ENCODE measurements at regions not wholly inside any gene's neighbourhood (a gene's known extent, or its start where the extent isn't known, plus 50 kb on each side); places are given as distances from the start of the nearest gene placed in this dataset.

- ATAC-seq = no peak
- H3K4me1 Mint-ChIP-seq (ENCODE audit: low read depth) = no peaks in the 10 kb centered on the region
- H3K36me3 Mint-ChIP-seq (ENCODE audit: low read depth) = no peaks in the 10 kb centered on the region
- H3K27ac Mint-ChIP-seq = no peak overlapping the region
- no peaks in the 10 kb centered on the region for H3K27me3 Mint-ChIP-seq (ENCODE audit: low read depth)
- no peak overlapping the region for H3K4me3 Mint-ChIP-seq
- DNase-seq = no peak
- H3K9me3 Mint-ChIP-seq (ENCODE audit: insufficient read depth) = no peaks in the 10 kb centered on the region
- ChIA-PET POLR2A (no interaction called here), CTCF (no interaction called here)
Measured at GRCh38 chr10:131016556-131016955, 295.0 kb downstream of the TCERG1L start.

DNA sequence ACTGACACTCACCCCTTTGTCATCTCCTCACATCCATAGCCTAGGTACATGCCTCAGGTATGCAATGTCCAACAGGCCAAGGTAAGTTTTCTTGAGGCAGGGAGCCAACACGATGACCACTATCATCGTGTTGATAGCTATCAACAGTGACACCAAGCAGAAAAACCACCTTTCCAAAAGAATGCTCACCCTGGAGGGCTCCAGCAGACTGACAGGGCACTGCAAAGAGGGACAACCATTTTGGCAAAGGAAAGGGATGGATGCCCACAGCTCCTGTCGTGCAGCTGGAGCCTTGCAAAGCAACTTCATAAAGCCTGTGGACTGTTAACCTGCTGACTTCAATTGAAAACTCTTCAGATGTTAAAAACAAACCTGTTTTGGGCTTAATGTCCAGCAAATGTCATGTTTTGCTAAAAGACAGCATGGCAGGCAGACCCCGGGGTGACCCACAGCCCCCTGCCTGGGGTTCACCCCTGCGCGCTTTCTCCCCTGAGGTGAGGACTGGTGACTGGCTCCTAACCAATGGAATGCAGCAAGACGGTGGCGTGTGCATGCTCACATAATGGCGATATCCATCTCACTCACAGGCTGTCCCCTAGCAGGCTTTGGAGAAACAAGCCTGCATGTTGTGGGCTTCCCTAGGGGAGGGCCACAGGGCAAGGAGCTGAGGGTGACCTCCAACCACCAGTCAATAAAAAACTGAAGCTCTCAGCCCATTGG is 293.8 kb downstream of the TCERG1L start:
- Mint-ChIP-seq H3K4me1 (ENCODE audit: low read depth) (no peaks in the 10 kb centered on the region), H3K27ac (no peak overlapping the region), H3K9me3 (ENCODE audit: insufficient read depth) (no peaks in the 10 kb centered on the region), H3K27me3 (ENCODE audit: low read depth) (no peaks in the 10 kb centered on the region), H3K36me3 (ENCODE audit: low read depth) (no peaks in the 10 kb centered on the region), H3K4me3 (no peak overlapping the region)
- ChIA-PET POLR2A (no interaction called here), CTCF (no interaction called here)
- DNase-seq (no peak), ATAC-seq (no peak)

DNA sequence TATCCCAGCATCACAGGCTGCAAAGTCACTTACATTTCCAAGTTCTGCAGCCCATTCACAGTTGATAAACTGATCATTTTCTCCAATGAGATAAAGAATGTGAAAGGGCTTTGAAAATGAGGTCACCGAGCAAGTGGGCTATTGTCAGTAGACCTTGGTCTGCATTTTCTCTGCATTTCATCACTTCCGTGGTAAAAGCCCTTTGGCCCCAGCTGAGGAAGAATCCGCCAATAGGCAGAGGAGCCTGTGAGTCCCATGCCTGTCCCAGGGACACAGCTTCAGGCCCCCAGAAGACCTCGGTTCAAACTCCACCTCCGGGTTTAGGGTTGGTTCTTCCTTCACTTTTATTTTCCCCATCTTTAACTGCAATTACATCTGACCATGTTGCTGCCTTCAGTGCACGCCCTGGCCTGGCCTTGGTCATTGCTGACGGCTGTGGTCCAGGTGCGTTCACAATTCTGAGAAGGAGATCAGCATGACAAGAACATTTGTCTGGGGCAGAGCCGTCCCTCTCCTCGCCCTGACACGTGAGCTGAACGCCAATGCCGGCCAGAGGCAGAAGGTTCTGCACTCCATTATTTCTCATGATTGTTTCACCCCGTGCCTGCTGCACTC is 292.5 kb downstream of the TCERG1L start:
- Mint-ChIP-seq H3K27me3 (ENCODE audit: low read depth) (no peaks in the 10 kb centered on the region), H3K4me3 (no peak overlapping the region), H3K36me3 (ENCODE audit: low read depth) (no peaks in the 10 kb centered on the region), H3K9me3 (ENCODE audit: insufficient read depth) (no peaks in the 10 kb centered on the region), H3K4me1 (ENCODE audit: low read depth) (no peaks in the 10 kb centered on the region), H3K27ac (no peak overlapping the region)
- CTCF ChIA-PET = no interaction called here
- ATAC-seq (no peak), DNase-seq (no peak)
- POLR2A ChIA-PET = no interaction called here

DNA sequence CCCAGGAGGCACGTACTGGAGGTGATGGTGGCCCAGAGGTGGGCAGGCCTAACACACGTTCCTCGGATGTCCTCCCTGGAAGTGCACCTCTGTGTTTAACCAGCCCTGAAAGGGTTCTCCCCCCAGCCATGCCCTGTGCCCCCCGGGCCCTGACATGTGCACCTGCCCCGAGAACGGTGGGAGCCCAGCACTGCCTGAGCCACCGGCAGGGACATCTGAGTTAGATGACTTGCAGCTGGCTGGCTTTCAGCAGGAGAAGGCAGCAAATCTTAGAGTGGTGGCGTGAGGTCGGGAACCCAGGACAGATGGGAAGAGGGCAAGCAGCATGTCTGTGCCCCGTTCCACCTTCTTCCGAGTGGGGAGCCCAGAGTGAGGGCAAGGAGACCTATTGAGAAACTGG is 291.8 kb downstream of the TCERG1L start:
- Mint-ChIP-seq H3K27me3 (ENCODE audit: low read depth) (no peaks in the 10 kb centered on the region), H3K4me1 (ENCODE audit: low read depth) (no peaks in the 10 kb centered on the region), H3K4me3 (no peak overlapping the region), H3K9me3 (ENCODE audit: insufficient read depth) (no peaks in the 10 kb centered on the region), H3K27ac (no peak overlapping the region), H3K36me3 (ENCODE audit: low read depth) (no peaks in the 10 kb centered on the region)
- no peak for DNase-seq
- POLR2A ChIA-PET = no interaction called here
- CTCF ChIA-PET = no interaction called here
- ATAC-seq = no peak

DNA sequence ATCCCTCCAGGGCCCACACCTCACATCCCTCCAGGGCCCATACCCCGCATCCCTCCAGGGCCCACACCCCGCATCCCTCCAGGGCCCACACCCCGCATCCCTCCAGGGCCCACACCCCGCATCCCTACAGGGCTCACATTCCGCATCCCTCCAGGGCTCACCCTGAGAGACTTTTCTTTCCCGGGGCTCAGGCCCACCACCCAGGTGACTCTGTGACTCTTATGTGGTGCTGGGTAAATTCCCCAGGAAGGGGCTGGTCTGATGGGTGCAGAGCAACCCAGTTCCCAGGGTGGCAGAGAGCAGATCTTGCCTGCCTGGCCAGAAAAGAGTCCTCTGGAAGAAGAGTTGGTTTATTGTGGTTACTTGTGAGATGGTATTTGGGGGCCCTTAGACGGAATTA is 290.7 kb downstream of the TCERG1L start:
- CTCF ChIA-PET = no interaction called here
- Mint-ChIP-seq H3K27ac (no peak overlapping the region), H3K36me3 (ENCODE audit: low read depth) (no peaks in the 10 kb centered on the region), H3K4me1 (ENCODE audit: low read depth) (no peaks in the 10 kb centered on the region), H3K9me3 (ENCODE audit: insufficient read depth) (no peaks in the 10 kb centered on the region), H3K27me3 (ENCODE audit: low read depth) (no peaks in the 10 kb centered on the region), H3K4me3 (no peak overlapping the region)
- POLR2A ChIA-PET = no interaction called here
- DNase-seq (no peak), ATAC-seq (no peak)

GRCh38 chr10:131021246-131021895 is 290.1 kb downstream of the TCERG1L start:
- H3K4me1 Mint-ChIP-seq (ENCODE audit: low read depth) = no peaks in the 10 kb centered on the region
- ATAC-seq = no peak
- CTCF ChIA-PET = no interaction called here

DNA sequence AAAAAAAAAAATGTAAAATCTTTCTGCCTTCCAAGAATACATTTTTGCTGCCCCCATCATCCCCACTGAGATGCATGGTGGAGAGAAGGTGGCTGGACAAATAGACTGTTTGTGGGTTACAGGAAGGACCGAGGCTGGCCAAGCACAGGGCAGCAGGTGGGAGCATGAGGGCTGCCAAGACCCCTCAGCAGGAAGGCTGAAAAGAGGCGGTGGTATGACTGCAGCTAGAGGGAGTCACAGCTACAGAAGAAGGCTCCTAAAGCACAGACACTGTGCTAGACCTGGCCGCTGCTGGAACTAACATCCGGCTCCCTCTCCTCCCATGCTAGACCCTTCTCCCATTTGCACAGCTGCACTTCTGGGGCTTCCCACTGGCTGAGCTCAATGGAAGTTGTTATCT is 289.6 kb downstream of the TCERG1L start:
- ChIA-PET CTCF (no interaction called here), POLR2A (no interaction called here)
- Mint-ChIP-seq H3K9me3 (ENCODE audit: insufficient read depth) (no peaks in the 10 kb centered on the region), H3K36me3 (ENCODE audit: low read depth) (no peaks in the 10 kb centered on the region), H3K4me1 (ENCODE audit: low read depth) (no peaks in the 10 kb centered on the region), H3K4me3 (no peak overlapping the region), H3K27me3 (ENCODE audit: low read depth) (no peaks in the 10 kb centered on the region), H3K27ac (no peak overlapping the region)
- DNase-seq = no peak
- no peak for ATAC-seq

More at GRCh38 chr10:131021246-131021895, 290.1 kb downstream of the TCERG1L start:
- DNase-seq = no peak
- no peaks in the 10 kb centered on the region for H3K36me3 Mint-ChIP-seq (ENCODE audit: low read depth)
- no peaks in the 10 kb centered on the region for H3K9me3 Mint-ChIP-seq (ENCODE audit: insufficient read depth)
- no peak overlapping the region for H3K4me3 Mint-ChIP-seq
- no peak overlapping the region for H3K27ac Mint-ChIP-seq
- POLR2A ChIA-PET = no interaction called here
- H3K27me3 Mint-ChIP-seq (ENCODE audit: low read depth) = no peaks in the 10 kb centered on the region

DNA sequence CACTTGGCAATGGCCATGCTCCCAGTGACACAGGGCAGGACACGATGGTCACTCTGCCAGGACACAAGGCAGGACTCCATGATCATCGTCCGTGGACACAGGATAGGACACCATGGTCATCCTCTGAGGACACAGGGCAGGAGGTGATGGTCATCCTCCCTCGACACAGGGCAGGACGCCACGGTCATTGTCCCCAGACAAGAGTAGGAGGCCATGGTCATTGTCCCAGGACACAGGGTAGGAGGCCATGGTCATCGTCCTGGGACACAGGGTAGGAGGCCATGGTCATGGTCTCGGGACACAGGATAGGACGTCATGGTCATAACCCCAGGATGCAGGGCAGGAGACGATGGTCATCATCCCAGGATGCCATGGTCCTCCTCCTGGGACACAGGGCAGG is 289.2 kb downstream of the TCERG1L start:
- CTCF ChIA-PET = no interaction called here
- no peaks in the 10 kb centered on the region for H3K36me3 Mint-ChIP-seq (ENCODE audit: low read depth)

DNA sequence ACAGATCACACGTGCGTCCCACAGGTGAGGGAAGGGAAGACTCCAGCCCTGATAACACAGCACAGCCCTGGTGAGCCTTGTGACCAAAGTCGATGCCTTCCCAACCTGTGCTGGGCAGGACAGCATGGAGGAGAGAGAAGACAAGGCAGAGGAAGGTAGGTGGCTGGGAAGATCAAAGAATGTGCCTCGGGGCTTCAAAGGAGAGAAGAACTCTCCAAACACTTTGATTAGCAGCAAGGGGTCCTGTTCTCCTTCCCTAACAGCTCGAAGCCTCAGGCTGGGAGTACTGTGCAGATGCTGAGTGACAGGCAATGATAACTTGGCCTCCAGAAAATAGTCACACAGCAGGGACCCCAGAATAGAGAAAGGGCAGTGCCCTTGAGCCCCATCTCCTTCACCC is 288.5 kb downstream of the TCERG1L start:
- no peaks in the 10 kb centered on the region for H3K4me1 Mint-ChIP-seq (ENCODE audit: low read depth)
- no peak overlapping the region for H3K27ac Mint-ChIP-seq
- ChIA-PET POLR2A (no interaction called here), CTCF (no interaction called here)
- H3K9me3 Mint-ChIP-seq (ENCODE audit: insufficient read depth) = no peaks in the 10 kb centered on the region
- no peak overlapping the region for H3K4me3 Mint-ChIP-seq
- H3K27me3 Mint-ChIP-seq (ENCODE audit: low read depth) = no peaks in the 10 kb centered on the region
- no peaks in the 10 kb centered on the region for H3K36me3 Mint-ChIP-seq (ENCODE audit: low read depth)
- ATAC-seq (no peak), DNase-seq (no peak)

More for the DNA sequence above, 289.2 kb downstream of the TCERG1L start:
- no peaks in the 10 kb centered on the region for H3K4me1 Mint-ChIP-seq (ENCODE audit: low read depth)
- no peaks in the 10 kb centered on the region for H3K9me3 Mint-ChIP-seq (ENCODE audit: insufficient read depth)
- no peak overlapping the region for H3K4me3 Mint-ChIP-seq
- DNase-seq (no peak), ATAC-seq (no peak)
- no peak overlapping the region for H3K27ac Mint-ChIP-seq
- POLR2A ChIA-PET = no interaction called here
- H3K27me3 Mint-ChIP-seq (ENCODE audit: low read depth) = no peaks in the 10 kb centered on the region

DNA sequence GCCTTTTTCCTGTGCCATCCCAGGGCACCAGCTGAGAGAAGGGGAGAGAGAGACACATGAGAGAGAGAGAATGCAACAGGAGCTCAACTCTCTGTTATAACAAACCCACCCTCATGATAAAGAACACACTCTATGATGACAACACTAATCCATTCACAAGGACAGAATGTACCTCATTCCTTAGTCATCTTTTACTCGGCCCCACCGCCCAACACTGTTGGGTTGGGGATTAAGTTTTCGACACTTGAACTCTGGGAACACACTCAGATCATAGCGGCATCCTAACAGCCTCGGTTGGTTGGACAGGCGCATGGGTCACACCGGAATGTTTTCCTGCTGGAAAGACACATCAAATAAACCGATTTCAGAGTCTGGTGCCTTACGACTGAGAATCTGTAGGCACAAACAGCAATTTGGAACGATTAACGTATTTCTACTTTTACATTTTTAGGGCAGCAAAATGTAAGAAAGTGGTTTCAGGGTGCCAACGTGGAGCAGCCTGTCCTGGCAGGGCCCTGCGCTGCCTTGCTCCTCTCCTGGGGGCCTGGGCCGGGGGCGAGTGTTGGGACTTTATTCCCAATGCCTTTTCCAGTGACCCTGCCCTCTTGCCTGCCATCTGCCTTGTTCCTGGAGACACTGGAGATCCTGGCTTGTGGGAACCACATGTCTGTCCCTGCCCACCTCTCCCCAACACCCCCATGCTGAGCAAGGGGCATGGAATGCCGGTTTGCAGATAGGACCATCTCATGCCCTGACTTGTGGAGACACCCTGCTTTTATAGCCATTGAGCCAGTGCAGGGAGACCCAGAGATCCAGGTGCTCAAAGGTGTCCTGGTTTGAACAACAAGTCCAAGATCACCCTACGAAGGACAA is 287.0 kb downstream of the TCERG1L start:
- ChIA-PET POLR2A (no interaction called here), CTCF (no interaction called here)
- H3K27me3 Mint-ChIP-seq (ENCODE audit: low read depth) = no peaks in the 10 kb centered on the region
- no peak overlapping the region for H3K4me3 Mint-ChIP-seq
- no peaks in the 10 kb centered on the region for H3K9me3 Mint-ChIP-seq (ENCODE audit: insufficient read depth)
- H3K4me1 Mint-ChIP-seq (ENCODE audit: low read depth) = no peaks in the 10 kb centered on the region
- ATAC-seq (no peak), DNase-seq (no peak)
- no peaks in the 10 kb centered on the region for H3K36me3 Mint-ChIP-seq (ENCODE audit: low read depth)
- H3K27ac Mint-ChIP-seq = no peak overlapping the region

DNA sequence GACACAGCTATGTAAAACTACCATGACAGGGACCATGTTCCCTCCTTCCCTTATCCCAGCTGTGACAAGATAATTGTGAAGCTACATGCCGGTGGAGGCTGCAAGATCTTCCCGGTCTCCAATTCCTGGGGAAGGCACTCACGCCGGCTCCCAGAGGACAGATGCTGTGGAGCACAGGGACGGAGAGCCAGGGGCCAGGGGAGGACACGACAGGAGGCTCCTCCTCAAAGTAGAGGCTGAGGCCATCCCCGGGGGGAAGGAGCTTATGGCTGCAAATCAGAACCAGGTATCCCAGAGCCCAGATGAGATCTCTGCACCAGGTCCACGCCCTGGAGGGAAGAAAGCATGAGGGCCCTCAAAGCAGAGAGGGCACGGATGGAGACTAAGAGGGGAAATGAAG is 286.2 kb downstream of the TCERG1L start:
- ChIA-PET POLR2A (no interaction called here), CTCF (no interaction called here)
- ATAC-seq = no peak
- Mint-ChIP-seq H3K27me3 (ENCODE audit: low read depth) (no peaks in the 10 kb centered on the region), H3K27ac (no peak overlapping the region), H3K4me1 (ENCODE audit: low read depth) (no peaks in the 10 kb centered on the region), H3K36me3 (ENCODE audit: low read depth) (no peaks in the 10 kb centered on the region), H3K9me3 (ENCODE audit: insufficient read depth) (no peaks in the 10 kb centered on the region), H3K4me3 (no peak overlapping the region)
- DNase-seq = no peak

GRCh38 chr10:131027256-131027655 is 284.3 kb downstream of the TCERG1L start:
- ATAC-seq (no peak), DNase-seq (no peak)
- Mint-ChIP-seq H3K36me3 (ENCODE audit: low read depth) (no peaks in the 10 kb centered on the region), H3K27me3 (ENCODE audit: low read depth) (no peaks in the 10 kb centered on the region), H3K9me3 (ENCODE audit: insufficient read depth) (no peaks in the 10 kb centered on the region), H3K4me1 (ENCODE audit: low read depth) (no peaks in the 10 kb centered on the region), H3K27ac (no peak overlapping the region), H3K4me3 (no peak overlapping the region)
- POLR2A ChIA-PET = no interaction called here
- CTCF ChIA-PET = no interaction called here

Measured in activated CD8-positive, alpha-beta T cell treated with anti-CD3 and anti-CD28 coated beads, Interleukin-2, amount 10 ng/mL, durations not matched to agents 7 days and 5 days (primary cell).